GM21423 (cell line): ENCODE measurements at regions not wholly inside any gene's neighbourhood (a gene's known extent, or its start where the extent isn't known, plus 50 kb on each side); places are given as distances from the start of the nearest gene placed in this dataset.
"Not testable (repeated sequence)": the region's sequence is repeated elsewhere in the genome, so short reads cannot be mapped to it uniquely, and the experiment has no call there.

ENCODE experiments used
- ATAC-seq: cut with Tn5 transposase; IDR thresholded peaks from one replicate; pipeline ENCODE4 v1.9.1; 2021; ENCODE audit warnings: mild to moderate bottlenecking, moderate library complexity; ENCODE audit not compliant: unreplicated experiment

- no peak for ATAC-seq
Observed at GRCh38 chr1:169048043-169048442, 58.4 kb upstream of the ATP1B1 start.

- no peak for ATAC-seq
Observed at GRCh38 chr1:169049258-169049938, 57.1 kb upstream of the ATP1B1 start.

GRCh38 chr1:169051171-169051570 lies 55.3 kb upstream of the ATP1B1 start:
- no peak for ATAC-seq

- ATAC-seq: not testable (repeated sequence)
Observed at GRCh38 chr1:169052171-169052570, 54.3 kb upstream of the ATP1B1 start.

GRCh38 chr1:169052727-169053126 lies 53.8 kb upstream of the ATP1B1 start:
- ATAC-seq: no peak

GRCh38 chr1:169053196-169053595 lies 53.3 kb upstream of the ATP1B1 start:
- no peak for ATAC-seq
